B cell (primary cell): ENCODE measurements at regions not wholly inside any gene's neighbourhood (a gene's known extent, or its start where the extent isn't known, plus 50 kb on each side); places are given as distances from the start of the nearest gene placed in this dataset.

Source experiments
- ATAC-seq: fragments of 200-7000 bp; cut with Tn5 transposase; one replicate; pipeline ENCODE4 v1.10.0; 2021; ENCODE audit warnings: low read depth, mild to moderate bottlenecking, moderate number of reproducible peaks, moderate library complexity
- CTCF ChIA-PET: fragments of 350-600 bp; sonication (Branson Sonifier 250); formaldehyde crosslinking; loops from one replicate; lab custom pipeline; 2021; ENCODE audit warnings: antibody characterized with exemption, inconsistent platforms; lab: Charles Lee
- POLR2A ChIA-PET: fragments of 350-600 bp; sonication (Branson Sonifier 250); formaldehyde crosslinking; loops from one replicate; lab custom pipeline; 2021; ENCODE audit warnings: antibody characterized with exemption; lab: Charles Lee
- DNase-seq: peaks from one replicate; pipeline ENCODE4 v3.0.0; 2013
- H2AFZ ChIP-seq: 2 replicates; pipeline ENCODE4 v1.6.1; 2012; ENCODE audit warnings: mild to moderate bottlenecking, low read depth, low read length; ENCODE audit not compliant: insufficient read depth, poor library complexity, severe bottlenecking
- H3K27ac ChIP-seq, 2 donors: 1 replicate in 1 of 2; 2 replicates in 1 of 2; pipeline ENCODE4 v1.5.1; 2012 to 2013; ENCODE audit warnings: low read length in 2 of 2, mild to moderate bottlenecking in 2 of 2, moderate library complexity in 1 of 2
- H3K27me3 ChIP-seq, 4 experiments: fragments of 200-600 bp in 1 of 4; sonication (generic) in 1 of 4; replicated peaks in 1 of 4; 1 replicate in 2 of 4; 2 replicates in 2 of 4; pipeline versions ENCODE4 v1.6.1 to v1.7.0; 2013 to 2016; ENCODE audit warnings: low read length in 3 of 4, mild to moderate bottlenecking in 2 of 4, mixed read lengths in 1 of 4, moderate library complexity in 1 of 4; ENCODE audit not compliant: insufficient read depth in 4 of 4, control insufficient read depth in 3 of 4; ENCODE audit errors: control extremely low read depth in 1 of 4
- H3K36me3 ChIP-seq, 2 experiments: replicated peaks in 1 of 2; 1 replicate in 1 of 2; 2 replicates in 1 of 2; pipeline versions ENCODE4 v1.6.1 to v1.7.1; 2013; ENCODE audit warnings: low read length in 1 of 2; ENCODE audit not compliant: insufficient read depth in 2 of 2, control insufficient read depth in 1 of 2; ENCODE audit errors: control extremely low read depth in 1 of 2, extremely low read depth in 1 of 2
- H3K4me1 ChIP-seq, 2 donors: fragments of 200-600 bp in 1 of 2; sonication (generic) in 1 of 2; 1 replicate in 1 of 2; 2 replicates in 1 of 2; pipeline versions ENCODE4 v1.5.1 to v1.6.1; 2013 to 2017; ENCODE audit warnings: low read length in 2 of 2; ENCODE audit not compliant: control insufficient read depth in 2 of 2, insufficient read depth in 2 of 2
- H3K4me2 ChIP-seq: replicated peaks from 2 replicates; pipeline ENCODE3; 2012; ENCODE audit warnings: mild to moderate bottlenecking, low read depth, low read length; ENCODE audit not compliant: poor library complexity, severe bottlenecking
- H3K4me3 ChIP-seq, 5 experiments: fragments of 200-600 bp in 1 of 5; sonication (generic) in 1 of 5; 1 replicate in 3 of 5; 2 replicates in 2 of 5; pipeline versions ENCODE4 v1.5.1 to v1.7.0; 2011 to 2016; ENCODE audit warnings: low read length in 4 of 5, mild to moderate bottlenecking in 4 of 5, low read depth in 2 of 5, control low read depth in 1 of 5, moderate library complexity in 1 of 5; ENCODE audit not compliant: insufficient read depth in 1 of 5; ENCODE audit errors: control extremely low read depth in 1 of 5, extremely low read depth in 1 of 5
- H3K79me2 ChIP-seq: fragments of 200-600 bp; sonication (generic); one replicate; pipeline ENCODE4 v1.6.0; 2016; ENCODE audit warnings: low read length; ENCODE audit not compliant: control insufficient read depth, insufficient read depth
- H3K9ac ChIP-seq: fragments of 200-600 bp; sonication (generic); 2 replicates; pipeline ENCODE4 v1.6.1; 2017; ENCODE audit warnings: mild to moderate bottlenecking, low read length, moderate library complexity
- H3K9me3 ChIP-seq, 3 donors: one replicate each; pipeline versions ENCODE4 v1.6.1 to v1.7.1; 2013; ENCODE audit warnings: low read length in 2 of 3; ENCODE audit not compliant: control insufficient read depth in 2 of 3, insufficient read depth in 1 of 3; ENCODE audit errors: control extremely low read depth in 1 of 3
- H4K20me1 ChIP-seq: 2 replicates; pipeline ENCODE4 v1.6.0; 2012; ENCODE audit warnings: mild to moderate bottlenecking, low read length; ENCODE audit not compliant: insufficient read depth, control insufficient read depth, poor library complexity, severe bottlenecking
- H3K27ac Mint-ChIP-seq: one replicate; pipeline ENCODE4 v1.8.0; 2021; ENCODE audit warnings: mixed read lengths
- H3K27me3 Mint-ChIP-seq: one replicate; pipeline ENCODE4 v1.8.0; 2021; ENCODE audit warnings: mixed read lengths
- H3K4me1 Mint-ChIP-seq: one replicate; pipeline ENCODE4 v1.8.0; 2021; ENCODE audit warnings: mixed read lengths
- H3K4me3 Mint-ChIP-seq: one replicate; pipeline ENCODE4 v1.8.0; 2021; ENCODE audit warnings: mixed read lengths
- H3K9me3 Mint-ChIP-seq: one replicate; pipeline ENCODE4 v1.8.0; 2022; ENCODE audit warnings: mixed read lengths; ENCODE audit not compliant: insufficient read depth
- EZH2 ChIP-seq: IDR thresholded peaks from 2 replicates; pipeline ENCODE4 v1.6.1; 2012; ENCODE audit warnings: borderline replicate concordance, low read depth, mild to moderate bottlenecking, moderate library complexity, low read length; ENCODE audit not compliant: insufficient read depth, poor library complexity, severe bottlenecking
- WGBS: methylation state at CpG from one replicate; pipeline ENCODE4 v1.1.5; 2013; ENCODE audit warnings: missing lambda C conversion rate; ENCODE audit not compliant: insufficient coverage; 5-methylcytosine and 5-hydroxymethylcytosine counted together
- intact Hi-C: fragments of 100-400 bp; cut with micrococcal nuclease; formaldehyde crosslinking; loops from one replicate; pipeline ENCODE4 v1.10.0; 2022
- TF ChIP-seq, protein P1 (sequence below): fragments of 200-600 bp; IDR thresholded peaks from one replicate; pipeline ENCODE4 v1.8.0; 2022; ENCODE audit warnings: antibody characterized with exemption, mild to moderate bottlenecking

DNA sequence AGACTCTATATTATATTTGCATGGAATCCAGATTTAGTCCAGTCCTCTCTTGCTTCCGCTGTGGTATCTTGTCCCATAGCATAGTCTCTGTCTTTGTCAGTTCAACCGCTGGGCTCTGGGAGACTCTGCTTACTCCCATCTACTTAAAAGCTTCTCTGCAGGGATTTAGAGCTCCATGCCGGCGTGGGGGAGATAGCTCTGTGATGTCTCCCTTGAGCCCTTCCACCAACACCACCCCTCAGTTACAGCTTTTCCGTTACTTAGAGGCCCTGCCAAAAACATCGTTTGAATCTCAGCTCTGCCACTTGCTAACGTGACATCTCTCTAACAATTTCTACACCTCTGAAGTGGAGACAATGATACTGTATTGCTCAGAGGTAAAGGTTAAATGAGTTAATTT lies 306.1 kb upstream of the ZNF608 start:
- Histone ChIP-seq H3K4me2 (no peak overlapping the region), H3K4me1 (peaks cover 7 to 9% of the 10 kb centered on the region in 2 donors), H3K9ac (no peak overlapping the region), H3K79me2 (no peaks in the 10 kb centered on the region), H4K20me1 (no peaks in the 10 kb centered on the region), H3K27ac (no peak overlapping the region), H2AFZ (no peak overlapping the region), H3K9me3 (no peaks in the 10 kb centered on the region), H3K36me3 (no peaks in the 10 kb centered on the region), H3K27me3 (no peaks in the 10 kb centered on the region), H3K4me3 (no peak overlapping the region)
- Mint-ChIP-seq H3K27ac (no peak overlapping the region), H3K4me3 (no peak overlapping the region), H3K27me3 (no peaks in the 10 kb centered on the region), H3K9me3 (no peaks in the 10 kb centered on the region), H3K4me1 (peaks cover 11% of the 10 kb centered on the region)
- TF ChIP-seq, protein P1, sequence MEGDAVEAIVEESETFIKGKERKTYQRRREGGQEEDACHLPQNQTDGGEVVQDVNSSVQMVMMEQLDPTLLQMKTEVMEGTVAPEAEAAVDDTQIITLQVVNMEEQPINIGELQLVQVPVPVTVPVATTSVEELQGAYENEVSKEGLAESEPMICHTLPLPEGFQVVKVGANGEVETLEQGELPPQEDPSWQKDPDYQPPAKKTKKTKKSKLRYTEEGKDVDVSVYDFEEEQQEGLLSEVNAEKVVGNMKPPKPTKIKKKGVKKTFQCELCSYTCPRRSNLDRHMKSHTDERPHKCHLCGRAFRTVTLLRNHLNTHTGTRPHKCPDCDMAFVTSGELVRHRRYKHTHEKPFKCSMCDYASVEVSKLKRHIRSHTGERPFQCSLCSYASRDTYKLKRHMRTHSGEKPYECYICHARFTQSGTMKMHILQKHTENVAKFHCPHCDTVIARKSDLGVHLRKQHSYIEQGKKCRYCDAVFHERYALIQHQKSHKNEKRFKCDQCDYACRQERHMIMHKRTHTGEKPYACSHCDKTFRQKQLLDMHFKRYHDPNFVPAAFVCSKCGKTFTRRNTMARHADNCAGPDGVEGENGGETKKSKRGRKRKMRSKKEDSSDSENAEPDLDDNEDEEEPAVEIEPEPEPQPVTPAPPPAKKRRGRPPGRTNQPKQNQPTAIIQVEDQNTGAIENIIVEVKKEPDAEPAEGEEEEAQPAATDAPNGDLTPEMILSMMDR = no peak
- TF ChIP-seq EZH2 = no peak
- DNase-seq (no peak), ATAC-seq (no peak)
- ChIA-PET CTCF (interaction anchor here (0.7 kb wide), 1 partner anchor 987 kb away, joined by 5 read pairs; no protein-coding TSS in a partner anchor), POLR2A (no interaction called here)
- WGBS = 93% methylated on average over 3 of the region's 7 CpGs
- intact Hi-C loops = no loop called here

DNA sequence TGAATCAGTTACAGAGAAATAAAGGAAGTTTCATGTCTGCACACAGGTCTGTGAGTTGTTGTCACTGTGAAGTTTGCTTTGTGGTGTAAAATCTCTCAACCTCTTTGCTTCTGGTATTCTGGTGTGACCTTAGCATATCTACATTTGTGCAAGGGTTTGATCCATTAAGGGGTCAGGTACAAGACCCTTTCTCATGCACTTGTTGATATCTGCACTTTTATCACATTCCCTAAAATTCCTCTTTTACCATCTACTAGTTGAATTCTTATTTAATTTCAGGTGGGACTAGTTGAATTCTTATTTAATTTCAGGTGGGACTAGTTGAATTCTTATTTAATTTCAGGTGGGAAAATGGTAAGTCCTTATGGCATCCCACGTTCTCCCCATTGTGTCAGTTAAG lies 306.7 kb upstream of the ZNF608 start:
- Histone ChIP-seq H4K20me1 (no peaks in the 10 kb centered on the region), H3K4me1 (peaks cover 7 to 9% of the 10 kb centered on the region in 2 donors), H2AFZ (no peak overlapping the region), H3K4me3 (no peak overlapping the region), H3K4me2 (no peak overlapping the region), H3K36me3 (no peaks in the 10 kb centered on the region), H3K9ac (no peak overlapping the region), H3K9me3 (no peaks in the 10 kb centered on the region), H3K79me2 (no peaks in the 10 kb centered on the region), H3K27me3 (no peaks in the 10 kb centered on the region), H3K27ac (no peak overlapping the region)
- no peak overlapping the region for H3K27ac Mint-ChIP-seq
- H3K9me3 Mint-ChIP-seq = no peaks in the 10 kb centered on the region
- DNase-seq (no peak), ATAC-seq (no peak)
- TF ChIP-seq, protein P1 = no peak
- TF ChIP-seq EZH2 = no peak
- POLR2A ChIA-PET = no interaction called here
- no peak overlapping the region for H3K4me3 Mint-ChIP-seq
- intact Hi-C loops = no loop called here
- H3K27me3 Mint-ChIP-seq = no peaks in the 10 kb centered on the region
- WGBS = no CpG with 5 or more reads among the region's 1 CpG
- H3K4me1 Mint-ChIP-seq = peaks cover 11% of the 10 kb centered on the region
- CTCF ChIA-PET = no interaction called here
